Breast epithelium (tissue), 4 donors: ENCODE measurements at regions not wholly inside any gene's neighbourhood (a gene's known extent, or its start where the extent isn't known, plus 50 kb on each side); places are given as distances from the start of the nearest gene placed in this dataset.

Source experiments
- DNase-seq, 2 donors: peaks; one replicate each; pipeline ENCODE4 v3.0.0-alpha.2; 2019; ENCODE audit warnings: low spot score in 2 of 2
- H3K27ac ChIP-seq, 2 donors: fragments of 200-600 bp; sonication (generic) in 1 of 2; one replicate each; pipeline ENCODE4 v1.5.1; 2016 to 2019; ENCODE audit warnings: mild to moderate bottlenecking in 1 of 2
- H3K27me3 ChIP-seq, 2 donors: fragments of 200-600 bp; sonication (generic) in 1 of 2; one replicate each; pipeline versions ENCODE4 v1.5.1 to v1.6.0; 2017 to 2019; ENCODE audit warnings: control low read depth in 1 of 2, mild to moderate bottlenecking in 1 of 2
- H3K36me3 ChIP-seq: fragments of 200-600 bp; one replicate; pipeline ENCODE4 v1.5.1; 2019
- H3K4me1 ChIP-seq, 2 donors: fragments of 200-600 bp; sonication (generic); one replicate each; pipeline ENCODE4 v1.5.1; 2016 to 2019; ENCODE audit warnings: control low read depth in 1 of 2
- H3K4me3 ChIP-seq, 3 donors: fragments of 200-600 bp; sonication (generic); 1 replicate in 2 of 3; 2 replicates in 1 of 3; pipeline ENCODE4 v1.5.1; 2016 to 2019; ENCODE audit warnings: mild to moderate bottlenecking in 3 of 3, moderate library complexity in 2 of 3
- H3K9me3 ChIP-seq, 2 donors: fragments of 200-600 bp; sonication (generic) in 1 of 2; one replicate each; pipeline ENCODE4 v1.5.1; 2016 to 2019; ENCODE audit warnings: control low read depth in 1 of 2
- CTCF ChIP-seq, 3 donors: fragments of 450-650 bp; IDR thresholded peaks; one replicate each; pipeline ENCODE4 v1.5.1; 2016 to 2017; ENCODE audit warnings: antibody characterized with exemption in 3 of 3, mild to moderate bottlenecking in 3 of 3, moderate library complexity in 3 of 3
- POLR2A ChIP-seq: fragments of 450-650 bp; IDR thresholded peaks from one replicate; pipeline ENCODE4 v1.6.1; 2016; ENCODE audit warnings: antibody characterized with exemption, mild to moderate bottlenecking, moderate library complexity
- POLR2AphosphoS5 ChIP-seq, 3 donors: sonication (generic); formaldehyde crosslinking; IDR thresholded peaks; one replicate each; pipeline ENCODE4 v1.6.1; 2017; ENCODE audit warnings: antibody characterized with exemption in 3 of 3
- intact Hi-C: fragments of 100-400 bp; cut with DNase I; formaldehyde crosslinking; loops from one replicate; pipeline ENCODE4 v1.15.1; 2023; ENCODE audit warnings: low total_unique reads

- intact Hi-C loops, result no loop called here
- Histone ChIP-seq H3K27me3 (no peaks in the 10 kb centered on the region), H3K27ac (no peak overlapping the region), H3K4me1 (no peaks in the 10 kb centered on the region), H3K4me3 (peak overlapping the region in 1 of 3 donors; percentile 1), H3K36me3 (no peaks in the 10 kb centered on the region), H3K9me3 (no peaks in the 10 kb centered on the region)
- TF ChIP-seq POLR2AphosphoS5 (IDR thresholded peaks at IDR 0.05) (no peak), POLR2A (no peak)
- no peak for DNase-seq
Observed at GRCh38 chr7:106768324-106768751, 96.7 kb upstream of the PIK3CG start.

DNA sequence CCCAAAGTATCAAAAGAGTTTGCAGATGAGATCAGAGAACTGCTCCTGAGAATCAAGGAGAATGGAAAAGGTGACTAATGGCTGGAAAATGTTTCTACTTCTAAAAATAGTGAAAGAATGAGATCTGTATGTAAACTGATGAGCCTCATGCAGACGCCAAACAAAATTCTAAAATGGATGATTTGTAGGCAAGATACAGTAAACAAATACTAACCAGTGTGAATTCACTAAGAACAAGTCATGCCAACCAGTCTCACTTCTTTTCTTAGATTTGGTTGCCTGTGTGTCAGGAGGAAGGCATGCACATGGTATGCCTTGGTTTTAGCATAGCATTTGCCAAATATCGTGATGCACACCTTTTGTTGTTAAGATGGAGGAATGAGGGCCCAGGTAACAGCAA is 94.9 kb upstream of the PIK3CG start:
- TF ChIP-seq POLR2AphosphoS5 (IDR thresholded peaks at IDR 0.05), result no peak
- TF ChIP-seq POLR2A, result no peak
- no peak for TF ChIP-seq CTCF (IDR thresholded peaks at IDR 0.05)
- Histone ChIP-seq H3K4me1 (no peaks in the 10 kb centered on the region), H3K9me3 (no peaks in the 10 kb centered on the region), H3K36me3 (no peaks in the 10 kb centered on the region), H3K27ac (no peak overlapping the region), H3K27me3 (no peaks in the 10 kb centered on the region), H3K4me3 (no peak overlapping the region)
- DNase-seq, result no peak
- intact Hi-C loops, result no loop called here

- Histone ChIP-seq H3K4me3 (no peak overlapping the region), H3K9me3 (no peaks in the 10 kb centered on the region), H3K27ac (no peak overlapping the region), H3K4me1 (no peaks in the 10 kb centered on the region), H3K36me3 (no peaks in the 10 kb centered on the region), H3K27me3 (no peaks in the 10 kb centered on the region)
- no peak for DNase-seq
- TF ChIP-seq CTCF (IDR thresholded peaks at IDR 0.05) (no peak), POLR2AphosphoS5 (IDR thresholded peaks at IDR 0.05) (no peak), POLR2A (no peak)
- intact Hi-C loops, result no loop called here
Observed at GRCh38 chr7:106772655-106773108, 92.4 kb upstream of the PIK3CG start.

- Histone ChIP-seq H3K4me1 (no peaks in the 10 kb centered on the region), H3K27ac (no peak overlapping the region), H3K27me3 (no peaks in the 10 kb centered on the region), H3K4me3 (no peak overlapping the region), H3K36me3 (no peaks in the 10 kb centered on the region), H3K9me3 (no peaks in the 10 kb centered on the region)
- intact Hi-C loops, result no loop called here
- TF ChIP-seq POLR2AphosphoS5 (IDR thresholded peaks at IDR 0.05), result no peak
- DNase-seq, result no peak
Observed at GRCh38 chr7:106773228-106773627, 91.9 kb upstream of the PIK3CG start.

DNA sequence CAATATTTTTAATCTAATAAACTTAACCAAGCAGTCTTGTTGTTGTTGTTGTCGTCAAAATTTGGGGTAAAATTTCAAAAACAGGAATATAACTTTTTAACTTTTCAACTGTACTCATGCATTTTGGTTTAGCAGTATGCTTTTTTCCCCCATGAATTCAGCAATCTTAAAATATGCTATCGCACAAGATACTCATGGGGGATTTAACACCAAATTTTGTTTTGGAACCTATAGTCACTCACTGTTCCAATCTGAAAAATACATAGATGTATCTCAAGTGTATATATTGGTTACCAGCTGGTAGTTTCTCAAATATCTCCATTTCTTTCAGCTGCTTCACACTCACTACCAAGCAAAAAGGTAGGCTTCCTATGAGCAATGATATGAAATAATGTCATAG is 91.4 kb upstream of the PIK3CG start:
- intact Hi-C loops, result no loop called here
- no peaks in the 10 kb centered on the region for H3K36me3 ChIP-seq
- no peak overlapping the region for H3K4me3 ChIP-seq
- no peak overlapping the region for H3K27ac ChIP-seq
- TF ChIP-seq POLR2AphosphoS5 (IDR thresholded peaks at IDR 0.05), result no peak
- no peaks in the 10 kb centered on the region for H3K9me3 ChIP-seq
- no peaks in the 10 kb centered on the region for H3K4me1 ChIP-seq
- H3K27me3 ChIP-seq, result no peaks in the 10 kb centered on the region
- DNase-seq, result no peak

DNA sequence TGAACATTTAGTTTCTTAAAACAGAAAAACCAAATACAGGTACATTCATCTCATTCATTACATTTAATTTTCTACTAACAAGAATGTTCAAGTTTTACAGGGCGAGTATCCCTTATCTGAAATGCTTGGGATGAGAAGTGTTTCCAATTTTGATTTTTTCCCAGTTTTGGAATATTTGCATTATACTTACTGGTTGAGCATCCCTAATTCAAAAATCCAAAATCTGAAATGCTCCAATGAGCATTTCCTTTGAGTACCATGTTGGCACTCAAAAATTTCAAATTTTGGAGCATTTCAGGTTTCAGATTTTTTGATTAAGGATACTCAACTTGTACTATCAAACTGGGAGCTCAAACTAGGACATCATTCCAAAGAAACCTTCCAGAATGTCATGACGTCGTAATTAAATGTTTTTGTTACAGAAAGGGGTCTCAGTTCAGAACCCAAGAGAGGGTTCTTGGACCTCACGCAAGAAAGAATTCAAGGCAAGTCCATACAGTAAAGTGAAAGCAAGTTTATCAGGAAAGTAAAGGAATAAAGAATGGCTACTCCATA is 90.8 kb upstream of the PIK3CG start:
- Histone ChIP-seq H3K27me3 (no peaks in the 10 kb centered on the region), H3K4me1 (no peaks in the 10 kb centered on the region), H3K9me3 (no peaks in the 10 kb centered on the region), H3K27ac (no peak overlapping the region), H3K36me3 (no peaks in the 10 kb centered on the region), H3K4me3 (no peak overlapping the region)
- intact Hi-C loops, result no loop called here
- no peak for DNase-seq
- TF ChIP-seq CTCF (IDR thresholded peaks at IDR 0.05) (no peak), POLR2A (no peak), POLR2AphosphoS5 (IDR thresholded peaks at IDR 0.05) (no peak)
